ENCODE measurements at regions not wholly inside any gene's neighbourhood (a gene's known extent, or its start where the extent isn't known, plus 50 kb on each side); places are given as distances from the start of the nearest gene placed in this dataset.
"Not testable (repeated sequence)": the region's sequence is repeated elsewhere in the genome, so short reads cannot be mapped to it uniquely, and the experiment has no call there.

- H3K4me3 ChIP-seq (ENCODE audit: low read depth, low read length); CTCF ChIA-PET; POLR2A ChIA-PET; DNase-seq (ENCODE audit: low read depth, low spot score): not testable (repeated sequence)
Measured at GRCh38 chr10:109809954-109810353, 113.4 kb downstream of the XPNPEP1 start.

- CTCF ChIA-PET; DNase-seq (ENCODE audit: low read depth, low spot score): not testable (repeated sequence)
Measured at GRCh38 chr10:109801191-109801590, 122.1 kb downstream of the XPNPEP1 start.

DNA sequence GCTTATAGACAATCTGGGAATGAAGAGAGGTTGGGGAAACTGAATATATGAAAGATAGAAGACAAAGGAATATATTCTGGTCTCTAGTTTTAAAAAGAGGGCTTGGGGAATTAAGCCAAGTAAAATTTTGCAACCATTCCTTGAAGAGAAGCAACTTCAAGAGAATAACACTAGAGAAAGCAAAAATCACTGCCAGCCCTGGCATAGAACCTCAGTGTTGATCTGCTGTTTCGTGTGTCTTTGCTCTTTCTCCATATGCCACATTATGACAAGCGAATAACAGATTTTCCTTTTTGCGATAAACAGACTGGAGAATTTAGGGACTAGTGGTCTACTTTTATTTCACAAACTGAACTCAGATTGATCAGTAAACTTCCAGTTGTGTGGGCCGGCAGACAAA is 132.7 kb downstream of the XPNPEP1 start:
- DNase-seq (ENCODE audit: low read depth, low spot score) = no peak
- ChIA-PET POLR2A (no interaction called here), CTCF (no interaction called here)
- H3K4me3 ChIP-seq (ENCODE audit: low read depth, low read length) = no peak overlapping the region
- TF ChIP-seq CTCF (IDR thresholded peaks at IDR 0.05; ENCODE audit: insufficient read depth, low read length, missing control alignments) = no peak

More at GRCh38 chr10:109801191-109801590, 122.1 kb downstream of the XPNPEP1 start:
- POLR2A ChIA-PET; H3K4me3 ChIP-seq (ENCODE audit: low read depth, low read length): not testable (repeated sequence)

- no peak for TF ChIP-seq CTCF (IDR thresholded peaks at IDR 0.05; ENCODE audit: insufficient read depth, low read length, missing control alignments)
- ChIA-PET POLR2A (no interaction called here), CTCF (interaction anchor here (4.1 kb wide), 1 partner anchor 10 kb away, joined by 20 read pairs; no protein-coding TSS in a partner anchor)
- DNase-seq (ENCODE audit: low read depth, low spot score) = peak; percentile 14
- no peak overlapping the region for H3K4me3 ChIP-seq (ENCODE audit: low read depth, low read length)
Measured at GRCh38 chr10:109784236-109784635, 139.1 kb downstream of the XPNPEP1 start.

GRCh38 chr10:109783286-109783685 is 140.0 kb downstream of the XPNPEP1 start:
- ChIA-PET POLR2A (no interaction called here), CTCF (interaction anchor here (4.1 kb wide), 1 partner anchor 9 kb away, joined by 20 read pairs; no protein-coding TSS in a partner anchor)
- TF ChIP-seq CTCF (IDR thresholded peaks at IDR 0.05; ENCODE audit: insufficient read depth, low read length, missing control alignments) = no peak
- no peak for DNase-seq (ENCODE audit: low read depth, low spot score)
- no peak overlapping the region for H3K4me3 ChIP-seq (ENCODE audit: low read depth, low read length)

- POLR2A ChIA-PET = no interaction called here
- CTCF ChIA-PET = no interaction called here
- TF ChIP-seq CTCF (IDR thresholded peaks at IDR 0.05; ENCODE audit: insufficient read depth, low read length, missing control alignments) = no peak
- DNase-seq (ENCODE audit: low read depth, low spot score) = no peak
- no peak overlapping the region for H3K4me3 ChIP-seq (ENCODE audit: low read depth, low read length)
Measured at GRCh38 chr10:109780997-109781396, 142.3 kb downstream of the XPNPEP1 start.

- ChIA-PET POLR2A (no interaction called here), CTCF (no interaction called here)
- H3K4me3 ChIP-seq (ENCODE audit: low read depth, low read length) = no peak overlapping the region
- TF ChIP-seq CTCF (IDR thresholded peaks at IDR 0.05; ENCODE audit: insufficient read depth, low read length, missing control alignments) = no peak
- no peak for DNase-seq (ENCODE audit: low read depth, low spot score)
Measured at GRCh38 chr10:109778993-109779392, 144.3 kb downstream of the XPNPEP1 start.

Data from AG04449 (cell line).